PC-9 (cell line): ENCODE measurements at regions not wholly inside any gene's neighbourhood (a gene's known extent, or its start where the extent isn't known, plus 50 kb on each side); places are given as distances from the start of the nearest gene placed in this dataset.

Experiments used
- EZH2 ChIP-seq: fragments of 200-600 bp; sonication (generic); IDR thresholded peaks from 2 replicates; pipeline ENCODE4 v1.8.0; 2017; ENCODE audit warnings: antibody characterized with exemption, low read depth
- TF ChIP-seq, protein P1 (sequence below): fragments of 200-600 bp; sonication (generic); conservative IDR thresholded peaks from 2 replicates; pipeline ENCODE4 v1.6.1; 2017; ENCODE audit warnings: mixed run types, antibody characterized with exemption, mild to moderate bottlenecking, moderate library complexity

DNA sequence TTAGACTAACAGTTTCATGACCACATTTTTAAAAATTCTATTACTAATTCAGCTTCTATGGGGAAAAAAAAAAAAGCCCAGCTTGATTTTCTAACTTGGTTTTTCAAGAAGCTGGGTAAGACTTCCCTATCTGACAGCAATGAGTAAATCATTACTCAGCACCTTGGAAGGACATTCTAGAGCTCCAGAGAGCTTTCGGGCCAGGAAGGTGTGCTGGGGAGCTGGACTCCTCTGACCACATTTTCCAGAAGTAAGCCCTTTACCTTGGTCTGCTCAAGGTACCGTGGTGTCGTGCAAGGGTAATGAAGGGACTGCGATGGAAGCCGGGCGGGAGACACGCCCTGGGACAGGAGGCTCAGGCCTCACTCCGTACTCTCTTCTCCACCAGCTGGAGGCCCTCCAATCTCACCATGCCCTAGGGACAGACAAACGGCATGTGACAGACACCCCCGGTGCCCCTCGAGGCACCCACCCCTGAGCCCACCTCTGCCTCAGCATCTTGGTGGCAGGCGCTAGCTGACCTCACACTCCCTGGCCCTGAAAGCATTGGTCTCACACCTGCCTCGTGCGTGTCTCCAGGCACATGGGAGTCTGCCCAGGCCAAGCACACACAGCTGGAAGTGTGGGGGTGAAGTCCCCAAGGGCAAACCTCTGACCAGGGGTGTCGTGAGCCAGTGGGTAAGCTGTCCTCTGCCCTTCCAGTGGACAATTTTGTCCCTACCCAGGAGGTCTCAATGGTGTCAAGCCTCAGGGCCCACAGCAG is 152.1 kb downstream of the OAT start:
- TF ChIP-seq, protein P1, sequence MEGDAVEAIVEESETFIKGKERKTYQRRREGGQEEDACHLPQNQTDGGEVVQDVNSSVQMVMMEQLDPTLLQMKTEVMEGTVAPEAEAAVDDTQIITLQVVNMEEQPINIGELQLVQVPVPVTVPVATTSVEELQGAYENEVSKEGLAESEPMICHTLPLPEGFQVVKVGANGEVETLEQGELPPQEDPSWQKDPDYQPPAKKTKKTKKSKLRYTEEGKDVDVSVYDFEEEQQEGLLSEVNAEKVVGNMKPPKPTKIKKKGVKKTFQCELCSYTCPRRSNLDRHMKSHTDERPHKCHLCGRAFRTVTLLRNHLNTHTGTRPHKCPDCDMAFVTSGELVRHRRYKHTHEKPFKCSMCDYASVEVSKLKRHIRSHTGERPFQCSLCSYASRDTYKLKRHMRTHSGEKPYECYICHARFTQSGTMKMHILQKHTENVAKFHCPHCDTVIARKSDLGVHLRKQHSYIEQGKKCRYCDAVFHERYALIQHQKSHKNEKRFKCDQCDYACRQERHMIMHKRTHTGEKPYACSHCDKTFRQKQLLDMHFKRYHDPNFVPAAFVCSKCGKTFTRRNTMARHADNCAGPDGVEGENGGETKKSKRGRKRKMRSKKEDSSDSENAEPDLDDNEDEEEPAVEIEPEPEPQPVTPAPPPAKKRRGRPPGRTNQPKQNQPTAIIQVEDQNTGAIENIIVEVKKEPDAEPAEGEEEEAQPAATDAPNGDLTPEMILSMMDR = no peak
- no peak for TF ChIP-seq EZH2
